Transverse colon (tissue), 4 donors: ENCODE measurements at regions not wholly inside any gene's neighbourhood (a gene's known extent, or its start where the extent isn't known, plus 50 kb on each side); places are given as distances from the start of the nearest gene placed in this dataset.

Experiments used
- POLR2A ChIP-seq: fragments of 450-650 bp; IDR thresholded peaks from one replicate; pipeline ENCODE4 v1.6.1; 2016; ENCODE audit warnings: antibody characterized with exemption, mild to moderate bottlenecking, moderate library complexity
- POLR2AphosphoS5 ChIP-seq, 3 donors: sonication (generic); formaldehyde crosslinking; IDR thresholded peaks; one replicate each; pipeline ENCODE4 v1.6.1; 2016; ENCODE audit warnings: antibody characterized with exemption in 3 of 3
- TF ChIP-seq, protein P1 (sequence below), 5 experiments: fragments of 200-600 bp in 3 of 5; fragments of 450-650 bp in 2 of 5; sonication (generic) in 3 of 5; IDR thresholded peaks; 1 replicate in 2 of 5; 2 replicates in 3 of 5; pipeline ENCODE4 v1.5.1; 2016 to 2017; ENCODE audit warnings: antibody characterized with exemption in 5 of 5, inconsistent platforms in 3 of 5, mild to moderate bottlenecking in 2 of 5, moderate library complexity in 1 of 5

DNA sequence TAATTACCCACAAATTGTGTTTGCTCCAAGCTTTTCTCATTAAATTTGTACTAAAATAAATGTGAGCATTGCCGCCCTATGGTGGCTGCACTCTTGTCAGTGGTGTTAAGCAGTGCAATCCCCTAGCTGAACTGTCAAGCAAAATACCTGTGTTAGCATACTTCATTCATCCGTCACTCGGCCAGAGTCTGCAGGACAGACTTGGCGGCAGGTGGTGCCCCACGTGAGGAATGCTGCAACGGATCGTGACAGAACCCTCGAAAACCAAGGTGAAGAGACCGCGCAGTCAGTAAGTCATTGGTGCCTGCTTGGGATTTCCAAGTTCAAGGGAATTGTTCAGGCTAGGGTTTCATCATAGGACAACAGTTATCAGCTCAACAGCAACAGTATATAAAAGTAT is 1592.1 kb upstream of the TENM4 start:
- TF ChIP-seq POLR2A (no peak), POLR2AphosphoS5 (IDR thresholded peaks at IDR 0.05) (no peak)
- TF ChIP-seq, protein P1, sequence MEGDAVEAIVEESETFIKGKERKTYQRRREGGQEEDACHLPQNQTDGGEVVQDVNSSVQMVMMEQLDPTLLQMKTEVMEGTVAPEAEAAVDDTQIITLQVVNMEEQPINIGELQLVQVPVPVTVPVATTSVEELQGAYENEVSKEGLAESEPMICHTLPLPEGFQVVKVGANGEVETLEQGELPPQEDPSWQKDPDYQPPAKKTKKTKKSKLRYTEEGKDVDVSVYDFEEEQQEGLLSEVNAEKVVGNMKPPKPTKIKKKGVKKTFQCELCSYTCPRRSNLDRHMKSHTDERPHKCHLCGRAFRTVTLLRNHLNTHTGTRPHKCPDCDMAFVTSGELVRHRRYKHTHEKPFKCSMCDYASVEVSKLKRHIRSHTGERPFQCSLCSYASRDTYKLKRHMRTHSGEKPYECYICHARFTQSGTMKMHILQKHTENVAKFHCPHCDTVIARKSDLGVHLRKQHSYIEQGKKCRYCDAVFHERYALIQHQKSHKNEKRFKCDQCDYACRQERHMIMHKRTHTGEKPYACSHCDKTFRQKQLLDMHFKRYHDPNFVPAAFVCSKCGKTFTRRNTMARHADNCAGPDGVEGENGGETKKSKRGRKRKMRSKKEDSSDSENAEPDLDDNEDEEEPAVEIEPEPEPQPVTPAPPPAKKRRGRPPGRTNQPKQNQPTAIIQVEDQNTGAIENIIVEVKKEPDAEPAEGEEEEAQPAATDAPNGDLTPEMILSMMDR (IDR thresholded peaks at IDR 0.05), result no peak
